ENCODE measurements at regions not wholly inside any gene's neighbourhood (a gene's known extent, or its start where the extent isn't known, plus 50 kb on each side); places are given as distances from the start of the nearest gene placed in this dataset.

GRCh38 chr7:51501620-51502019 lies 185.0 kb upstream of the COBL start:
- H3K36me3 ChIP-seq: no peaks in the 10 kb centered on the region
- H3K4me1 ChIP-seq: no peaks in the 10 kb centered on the region
- H3K9me3 ChIP-seq: no peaks in the 10 kb centered on the region
- no peaks in the 10 kb centered on the region for H3K27me3 ChIP-seq
- DNase-seq: no peak
- H3K4me3 ChIP-seq (replicated peaks in 1 of 3): no peak overlapping the region
- no peak overlapping the region for H3K27ac ChIP-seq
- intact Hi-C loops (cut with DNase I): no loop called here
- 77 to 80% methylated on average over 5 of the region's 5 CpGs for WGBS, 2 donors
- no peak for TF ChIP-seq POLR2A (IDR thresholded peaks at IDR 0.05)
- TF ChIP-seq, protein P1, sequence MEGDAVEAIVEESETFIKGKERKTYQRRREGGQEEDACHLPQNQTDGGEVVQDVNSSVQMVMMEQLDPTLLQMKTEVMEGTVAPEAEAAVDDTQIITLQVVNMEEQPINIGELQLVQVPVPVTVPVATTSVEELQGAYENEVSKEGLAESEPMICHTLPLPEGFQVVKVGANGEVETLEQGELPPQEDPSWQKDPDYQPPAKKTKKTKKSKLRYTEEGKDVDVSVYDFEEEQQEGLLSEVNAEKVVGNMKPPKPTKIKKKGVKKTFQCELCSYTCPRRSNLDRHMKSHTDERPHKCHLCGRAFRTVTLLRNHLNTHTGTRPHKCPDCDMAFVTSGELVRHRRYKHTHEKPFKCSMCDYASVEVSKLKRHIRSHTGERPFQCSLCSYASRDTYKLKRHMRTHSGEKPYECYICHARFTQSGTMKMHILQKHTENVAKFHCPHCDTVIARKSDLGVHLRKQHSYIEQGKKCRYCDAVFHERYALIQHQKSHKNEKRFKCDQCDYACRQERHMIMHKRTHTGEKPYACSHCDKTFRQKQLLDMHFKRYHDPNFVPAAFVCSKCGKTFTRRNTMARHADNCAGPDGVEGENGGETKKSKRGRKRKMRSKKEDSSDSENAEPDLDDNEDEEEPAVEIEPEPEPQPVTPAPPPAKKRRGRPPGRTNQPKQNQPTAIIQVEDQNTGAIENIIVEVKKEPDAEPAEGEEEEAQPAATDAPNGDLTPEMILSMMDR (IDR thresholded peaks at IDR 0.05): no peak

DNA sequence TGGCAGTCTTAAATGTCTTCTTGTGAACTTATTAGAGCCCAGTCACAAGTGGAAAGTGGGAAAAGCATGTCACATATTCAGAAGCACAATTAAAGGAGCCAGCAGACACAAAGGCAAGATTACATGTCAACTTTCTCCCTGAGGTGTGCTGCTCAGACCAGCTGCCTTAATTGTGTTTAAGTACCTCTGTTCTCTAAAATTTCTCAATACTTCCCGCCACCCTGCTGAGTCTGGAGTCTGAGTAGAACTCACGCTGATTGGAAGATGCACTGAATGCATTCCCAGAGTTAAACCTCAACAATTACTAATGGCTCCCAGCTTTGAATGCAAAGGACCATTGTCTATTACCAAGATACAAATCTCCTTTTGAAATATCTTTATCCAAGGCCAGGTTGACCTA lies 166.4 kb upstream of the COBL start:
- WGBS, 2 donors: 79 to 98% methylated on average over 2 of the region's 2 CpGs
- no peaks in the 10 kb centered on the region for H3K27me3 ChIP-seq
- H3K9me3 ChIP-seq: no peaks in the 10 kb centered on the region
- TF ChIP-seq, protein P1 (IDR thresholded peaks at IDR 0.05): no peak
- TF ChIP-seq POLR2A (IDR thresholded peaks at IDR 0.05): no peak
- intact Hi-C loops (cut with DNase I): no loop called here
- no peak for DNase-seq
- H3K36me3 ChIP-seq: no peaks in the 10 kb centered on the region
- H3K4me3 ChIP-seq (replicated peaks in 1 of 3): no peak overlapping the region
- no peak overlapping the region for H3K27ac ChIP-seq
- no peaks in the 10 kb centered on the region for H3K4me1 ChIP-seq

GRCh38 chr7:51481421-51481820 lies 164.8 kb upstream of the COBL start:
- intact Hi-C loops (cut with DNase I): no loop called here
- no peaks in the 10 kb centered on the region for H3K4me1 ChIP-seq
- WGBS, 2 donors: 87 to 93% methylated on average over 3 of the region's 3 CpGs
- no peaks in the 10 kb centered on the region for H3K27me3 ChIP-seq
- H3K27ac ChIP-seq: no peak overlapping the region
- no peaks in the 10 kb centered on the region for H3K9me3 ChIP-seq
- H3K4me3 ChIP-seq (replicated peaks in 1 of 3): no peak overlapping the region
- DNase-seq: no peak
- no peak for TF ChIP-seq POLR2A (IDR thresholded peaks at IDR 0.05)
- TF ChIP-seq, protein P1 (IDR thresholded peaks at IDR 0.05): no peak
- no peaks in the 10 kb centered on the region for H3K36me3 ChIP-seq

DNA sequence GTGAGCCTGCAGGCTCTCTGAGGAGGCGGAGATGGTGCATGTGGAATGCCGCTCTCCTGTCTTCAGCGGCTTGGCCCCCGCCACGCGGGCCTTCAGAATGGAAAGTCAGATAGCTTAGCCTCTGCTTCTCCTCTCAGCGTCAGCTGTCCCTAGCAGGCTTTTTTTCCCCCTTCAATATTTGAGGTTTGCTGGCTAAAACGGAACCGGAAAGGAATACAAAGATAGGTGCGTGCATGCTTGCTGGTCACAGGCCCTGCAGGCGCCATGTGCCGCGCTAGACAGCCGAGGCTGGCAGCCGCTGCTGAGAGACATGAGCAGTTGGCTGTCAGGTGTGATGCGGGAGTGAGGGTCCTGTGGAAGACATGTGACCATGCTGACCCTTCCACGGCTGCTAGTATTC lies 161.2 kb upstream of the COBL start:
- H3K27me3 ChIP-seq: no peaks in the 10 kb centered on the region
- intact Hi-C loops (cut with DNase I): no loop called here
- H3K4me3 ChIP-seq (replicated peaks in 1 of 3): no peak overlapping the region
- H3K9me3 ChIP-seq: no peaks in the 10 kb centered on the region
- TF ChIP-seq, protein P1 (IDR thresholded peaks at IDR 0.05): no peak
- TF ChIP-seq POLR2A (IDR thresholded peaks at IDR 0.05): no peak
- DNase-seq: no peak
- H3K27ac ChIP-seq: no peak overlapping the region
- 91% methylated on average over 17 of the region's 17 CpGs for WGBS, 2 donors
- no peaks in the 10 kb centered on the region for H3K36me3 ChIP-seq
- H3K4me1 ChIP-seq: no peaks in the 10 kb centered on the region

DNA sequence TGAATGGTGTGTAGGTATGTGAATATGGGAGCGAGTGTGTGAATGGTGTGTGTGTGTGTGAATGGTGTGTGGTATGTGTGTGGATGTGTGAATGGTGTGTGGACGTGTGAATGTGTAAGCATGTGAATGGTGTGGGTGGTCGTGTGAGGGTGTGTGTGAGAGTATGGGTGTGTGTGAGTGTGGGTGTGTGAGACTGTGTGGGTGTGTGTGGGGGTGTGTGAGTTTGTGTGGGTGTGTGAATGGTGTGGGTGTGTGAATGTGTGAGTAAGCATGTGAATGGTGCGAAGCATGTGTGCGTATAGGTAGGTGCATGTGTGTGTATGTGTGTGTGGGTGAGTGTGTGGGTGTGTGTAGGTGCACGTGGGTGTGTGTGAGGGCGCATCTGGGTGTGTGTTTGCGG lies 160.7 kb upstream of the COBL start:
- DNase-seq: no peak
- Histone ChIP-seq H3K27ac (no peak overlapping the region), H3K4me3 (replicated peaks in 1 of 3) (no peak overlapping the region), H3K9me3 (no peaks in the 10 kb centered on the region), H3K27me3 (no peaks in the 10 kb centered on the region), H3K36me3 (no peaks in the 10 kb centered on the region), H3K4me1 (no peaks in the 10 kb centered on the region)
- WGBS, 2 donors: 76 to 92% methylated on average over 7 to 8 of the region's 8 CpGs
- TF ChIP-seq POLR2A (IDR thresholded peaks at IDR 0.05): no peak
- TF ChIP-seq, protein P1 (IDR thresholded peaks at IDR 0.05): no peak
- intact Hi-C loops (cut with DNase I): no loop called here

Data from thyroid gland (tissue), 4 donors.